ENCODE measurements at regions not wholly inside any gene's neighbourhood (a gene's known extent, or its start where the extent isn't known, plus 50 kb on each side); places are given as distances from the start of the nearest gene placed in this dataset.
A peak's percentile ranks its signal among the peaks of the same experiment; 100 is the strongest.

GRCh38 chr1:54488779-54489626 lies 59.0 kb upstream of the ACOT11 start:
- H3K27ac ChIP-seq = peak overlapping the region; percentile 86 to 89
- H3K36me3 ChIP-seq = no peaks in the 10 kb centered on the region

GRCh38 chr1:54488065-54488750 lies 59.8 kb upstream of the ACOT11 start:
- peak in 1 of 2 donors; percentile 41 for TF ChIP-seq CTCF (IDR thresholded peaks at IDR 0.05)
- Histone ChIP-seq H3K27me3 (no peaks in the 10 kb centered on the region), H3K4me1 (peaks cover 0 to 31% of the 10 kb centered on the region in 2 donors), H3K4me3 (peak overlapping the region; percentile 50 to 69), H3K27ac (peak overlapping the region; percentile 86 to 89), H3K36me3 (no peaks in the 10 kb centered on the region), H3K9me3 (no peaks in the 10 kb centered on the region)
- peak; percentile 93 for DNase-seq (ENCODE audit: low spot score)

More at GRCh38 chr1:54488779-54489626, 59.0 kb upstream of the ACOT11 start:
- Histone ChIP-seq H3K4me3 (peak overlapping the region; percentile 50 to 69), H3K4me1 (peaks cover 0 to 31% of the 10 kb centered on the region in 2 donors), H3K9me3 (no peaks in the 10 kb centered on the region), H3K27me3 (no peaks in the 10 kb centered on the region)
- peak; percentile 97 to 99 for TF ChIP-seq CTCF (IDR thresholded peaks at IDR 0.05)
- DNase-seq (ENCODE audit: low spot score) = peak; percentile 86

GRCh38 chr1:54487571-54488050 lies 60.4 kb upstream of the ACOT11 start:
- Histone ChIP-seq H3K4me1 (peaks cover 0 to 31% of the 10 kb centered on the region in 2 donors), H3K4me3 (peak overlapping the region; percentile 28 to 69), H3K27me3 (no peaks in the 10 kb centered on the region), H3K27ac (peak overlapping the region; percentile 86 to 89), H3K36me3 (no peaks in the 10 kb centered on the region), H3K9me3 (no peaks in the 10 kb centered on the region)
- no peak for TF ChIP-seq CTCF (IDR thresholded peaks at IDR 0.05)
- no peak for DNase-seq (ENCODE audit: low spot score)

- Histone ChIP-seq H3K27me3 (no peaks in the 10 kb centered on the region), H3K36me3 (no peaks in the 10 kb centered on the region), H3K4me3 (no peak overlapping the region), H3K9me3 (no peaks in the 10 kb centered on the region), H3K27ac (no peak overlapping the region), H3K4me1 (peaks cover 0 to 31% of the 10 kb centered on the region in 2 donors)
- TF ChIP-seq CTCF (IDR thresholded peaks at IDR 0.05) = no peak
- no peak for DNase-seq (ENCODE audit: low spot score)
Observed at GRCh38 chr1:54486907-54487306, 61.1 kb upstream of the ACOT11 start.

- no peak overlapping the region for H3K4me3 ChIP-seq
- no peak for TF ChIP-seq CTCF (IDR thresholded peaks at IDR 0.05)
- no peak for DNase-seq (ENCODE audit: low spot score)
- no peaks in the 10 kb centered on the region for H3K36me3 ChIP-seq
- H3K9me3 ChIP-seq = no peaks in the 10 kb centered on the region
- H3K27ac ChIP-seq = no peak overlapping the region
- H3K27me3 ChIP-seq = no peaks in the 10 kb centered on the region
- peaks cover 0 to 25% of the 10 kb centered on the region in 2 donors for H3K4me1 ChIP-seq
Observed at GRCh38 chr1:54485416-54485815, 62.6 kb upstream of the ACOT11 start.
